Stimulated activated effector memory CD8-positive, alpha-beta T cell treated with anti-CD3 and anti-CD28 coated beads, Interleukin-12 subunit alpha, Interleukin-12 subunit beta, amount 100 ng/mL, for 72 hours (primary cell): ENCODE measurements at regions not wholly inside any gene's neighbourhood (a gene's known extent, or its start where the extent isn't known, plus 50 kb on each side); places are given as distances from the start of the nearest gene placed in this dataset.

Source experiments
- ATAC-seq: fragments of 150-1000 bp; cut with Tn5 transposase; 2 replicates; pipeline ENCODE4 v1.10.0; 2021
- DNase-seq, 2 donors: peaks; one replicate each; pipeline ENCODE4 v3.0.0; 2021 to 2022; ENCODE audit warnings: low spot score in 2 of 2
- H3K27ac Mint-ChIP-seq: one replicate; pipeline ENCODE4 v1.8.0; 2022; ENCODE audit warnings: mild to moderate bottlenecking, mixed read lengths
- H3K36me3 Mint-ChIP-seq: one replicate; pipeline ENCODE4 v1.8.0; 2022; ENCODE audit warnings: mild to moderate bottlenecking, mixed read lengths
- H3K4me1 Mint-ChIP-seq: one replicate; pipeline ENCODE4 v1.8.0; 2022; ENCODE audit warnings: mixed read lengths
- H3K4me3 Mint-ChIP-seq: one replicate; pipeline ENCODE4 v1.8.0; 2022; ENCODE audit warnings: mild to moderate bottlenecking, mixed read lengths
- H3K9me3 Mint-ChIP-seq: one replicate; pipeline ENCODE4 v1.8.0; 2022; ENCODE audit warnings: mixed read lengths

- Mint-ChIP-seq H3K36me3 (no peaks in the 10 kb centered on the region), H3K9me3 (no peaks in the 10 kb centered on the region), H3K4me1 (no peaks in the 10 kb centered on the region), H3K27ac (no peak overlapping the region), H3K4me3 (no peak overlapping the region)
- ATAC-seq (no peak), DNase-seq (no peak)
Observed at GRCh38 chr13:31468114-31468902, 268.5 kb downstream of the B3GLCT start.

- DNase-seq (no peak), ATAC-seq (no peak)
- Mint-ChIP-seq H3K9me3 (no peaks in the 10 kb centered on the region), H3K36me3 (no peaks in the 10 kb centered on the region), H3K4me1 (no peaks in the 10 kb centered on the region), H3K27ac (no peak overlapping the region), H3K4me3 (no peak overlapping the region)
Observed at GRCh38 chr13:31469377-31469776, 269.6 kb downstream of the B3GLCT start.

GRCh38 chr13:31476266-31476665 is 263.1 kb upstream of the RXFP2 start:
- no peak overlapping the region for H3K27ac Mint-ChIP-seq
- no peak for ATAC-seq
- no peak overlapping the region for H3K4me3 Mint-ChIP-seq
- H3K9me3 Mint-ChIP-seq, result no peaks in the 10 kb centered on the region
- H3K4me1 Mint-ChIP-seq, result no peaks in the 10 kb centered on the region
- H3K36me3 Mint-ChIP-seq, result no peaks in the 10 kb centered on the region
- no peak for DNase-seq

- ATAC-seq (no peak), DNase-seq (no peak)
- Mint-ChIP-seq H3K27ac (no peak overlapping the region), H3K4me3 (no peak overlapping the region), H3K36me3 (no peaks in the 10 kb centered on the region), H3K9me3 (no peaks in the 10 kb centered on the region), H3K4me1 (no peaks in the 10 kb centered on the region)
Observed at GRCh38 chr13:31476753-31477152, 262.6 kb upstream of the RXFP2 start.

GRCh38 chr13:31477961-31478360 is 261.4 kb upstream of the RXFP2 start:
- ATAC-seq (no peak), DNase-seq (no peak)
- Mint-ChIP-seq H3K4me1 (no peaks in the 10 kb centered on the region), H3K27ac (no peak overlapping the region), H3K36me3 (no peaks in the 10 kb centered on the region), H3K9me3 (no peaks in the 10 kb centered on the region), H3K4me3 (no peak overlapping the region)

- Mint-ChIP-seq H3K4me3 (no peak overlapping the region), H3K4me1 (no peaks in the 10 kb centered on the region), H3K9me3 (no peaks in the 10 kb centered on the region), H3K36me3 (no peaks in the 10 kb centered on the region), H3K27ac (no peak overlapping the region)
- ATAC-seq (no peak), DNase-seq (no peak)
Observed at GRCh38 chr13:31485183-31485582, 254.1 kb upstream of the RXFP2 start.

- Mint-ChIP-seq H3K27ac (no peak overlapping the region), H3K4me1 (no peaks in the 10 kb centered on the region), H3K4me3 (no peak overlapping the region), H3K9me3 (no peaks in the 10 kb centered on the region), H3K36me3 (no peaks in the 10 kb centered on the region)
- no peak for ATAC-seq
- DNase-seq, result no peak
Observed at GRCh38 chr13:31485651-31486051, 253.7 kb upstream of the RXFP2 start.

GRCh38 chr13:31495336-31495735 is 244.0 kb upstream of the RXFP2 start:
- H3K9me3 Mint-ChIP-seq, result peaks cover 13% of the 10 kb centered on the region
- no peak for ATAC-seq
- no peak for DNase-seq
- H3K27ac Mint-ChIP-seq, result no peak overlapping the region
- H3K36me3 Mint-ChIP-seq, result no peaks in the 10 kb centered on the region
- no peaks in the 10 kb centered on the region for H3K4me1 Mint-ChIP-seq
- no peak overlapping the region for H3K4me3 Mint-ChIP-seq

- H3K4me3 Mint-ChIP-seq, result no peak overlapping the region
- H3K27ac Mint-ChIP-seq, result no peak overlapping the region
- no peak for DNase-seq
- H3K4me1 Mint-ChIP-seq, result no peaks in the 10 kb centered on the region
- peaks cover 18% of the 10 kb centered on the region for H3K9me3 Mint-ChIP-seq
- no peak for ATAC-seq
- no peaks in the 10 kb centered on the region for H3K36me3 Mint-ChIP-seq
Observed at GRCh38 chr13:31499274-31499673, 240.1 kb upstream of the RXFP2 start.

GRCh38 chr13:31503626-31504025 is 235.7 kb upstream of the RXFP2 start:
- ATAC-seq, result no peak
- no peaks in the 10 kb centered on the region for H3K4me1 Mint-ChIP-seq

GRCh38 chr13:31504918-31505317 is 234.4 kb upstream of the RXFP2 start:
- no peak overlapping the region for H3K4me3 Mint-ChIP-seq
- no peak for ATAC-seq
- no peaks in the 10 kb centered on the region for H3K36me3 Mint-ChIP-seq
- H3K27ac Mint-ChIP-seq, result no peak overlapping the region
- no peak for DNase-seq
- no peaks in the 10 kb centered on the region for H3K4me1 Mint-ChIP-seq
- peaks cover 7% of the 10 kb centered on the region for H3K9me3 Mint-ChIP-seq

More at GRCh38 chr13:31503626-31504025, 235.7 kb upstream of the RXFP2 start:
- Mint-ChIP-seq H3K36me3 (no peaks in the 10 kb centered on the region), H3K9me3 (peaks cover 15% of the 10 kb centered on the region), H3K27ac (no peak overlapping the region), H3K4me3 (no peak overlapping the region)
- no peak for DNase-seq

- Mint-ChIP-seq H3K4me3 (no peak overlapping the region), H3K36me3 (no peaks in the 10 kb centered on the region), H3K27ac (no peak overlapping the region), H3K4me1 (no peaks in the 10 kb centered on the region), H3K9me3 (no peaks in the 10 kb centered on the region)
- DNase-seq (no peak), ATAC-seq (no peak)
Observed at GRCh38 chr13:31512331-31512730, 227.0 kb upstream of the RXFP2 start.

GRCh38 chr13:31514932-31515331 is 224.4 kb upstream of the RXFP2 start:
- Mint-ChIP-seq H3K27ac (no peak overlapping the region), H3K4me3 (no peak overlapping the region), H3K9me3 (peaks cover 3% of the 10 kb centered on the region), H3K36me3 (no peaks in the 10 kb centered on the region), H3K4me1 (no peaks in the 10 kb centered on the region)
- DNase-seq (no peak), ATAC-seq (no peak)

- no peak overlapping the region for H3K4me3 Mint-ChIP-seq
- peaks cover 3% of the 10 kb centered on the region for H3K9me3 Mint-ChIP-seq
- DNase-seq (no peak), ATAC-seq (no peak)
- no peaks in the 10 kb centered on the region for H3K4me1 Mint-ChIP-seq
- no peak overlapping the region for H3K27ac Mint-ChIP-seq
- no peaks in the 10 kb centered on the region for H3K36me3 Mint-ChIP-seq
Observed at GRCh38 chr13:31515427-31515826, 223.9 kb upstream of the RXFP2 start.

- DNase-seq (no peak), ATAC-seq (no peak)
- no peaks in the 10 kb centered on the region for H3K4me1 Mint-ChIP-seq
- peaks cover 3% of the 10 kb centered on the region for H3K9me3 Mint-ChIP-seq
- no peak overlapping the region for H3K4me3 Mint-ChIP-seq
- no peak overlapping the region for H3K27ac Mint-ChIP-seq
- H3K36me3 Mint-ChIP-seq, result no peaks in the 10 kb centered on the region
Observed at GRCh38 chr13:31517599-31517998, 221.7 kb upstream of the RXFP2 start.

GRCh38 chr13:31518645-31519044 is 220.7 kb upstream of the RXFP2 start:
- no peak overlapping the region for H3K4me3 Mint-ChIP-seq
- no peaks in the 10 kb centered on the region for H3K4me1 Mint-ChIP-seq
- peaks cover 3% of the 10 kb centered on the region for H3K9me3 Mint-ChIP-seq
- H3K36me3 Mint-ChIP-seq, result no peaks in the 10 kb centered on the region
- DNase-seq (no peak), ATAC-seq (no peak)
- no peak overlapping the region for H3K27ac Mint-ChIP-seq

GRCh38 chr13:31521435-31521834 is 217.9 kb upstream of the RXFP2 start:
- Mint-ChIP-seq H3K4me3 (no peak overlapping the region), H3K4me1 (no peaks in the 10 kb centered on the region), H3K36me3 (no peaks in the 10 kb centered on the region), H3K27ac (no peak overlapping the region), H3K9me3 (peaks cover 5% of the 10 kb centered on the region)
- no peak for DNase-seq
- ATAC-seq, result no peak
